AG10803 (cell line): ENCODE measurements at regions not wholly inside any gene's neighbourhood (a gene's known extent, or its start where the extent isn't known, plus 50 kb on each side); places are given as distances from the start of the nearest gene placed in this dataset.

Source experiments
- DNase-seq: peaks from one replicate; pipeline ENCODE4 v3.0.0; 2010; ENCODE audit warnings: low read depth
- H3K4me3 ChIP-seq: 2 replicates; pipeline ENCODE4 v1.5.1; 2011; ENCODE audit warnings: mild to moderate bottlenecking, low read length, control low read depth
- CTCF ChIP-seq: conservative IDR thresholded peaks from 2 replicates; pipeline ENCODE4 v1.5.1; 2011; ENCODE audit warnings: mild to moderate bottlenecking, low read length, control low read depth, inconsistent platforms

GRCh38 chr1:209048941-209049669 is 534.4 kb upstream of the CAMK1G start:
- TF ChIP-seq CTCF: no peak
- no peak overlapping the region for H3K4me3 ChIP-seq
- DNase-seq: peak; percentile 56

GRCh38 chr1:209051570-209051969 is 531.9 kb upstream of the CAMK1G start:
- TF ChIP-seq CTCF: no peak
- no peak overlapping the region for H3K4me3 ChIP-seq
- DNase-seq: no peak

GRCh38 chr1:209053587-209053986 is 529.9 kb upstream of the CAMK1G start:
- no peak for TF ChIP-seq CTCF
- DNase-seq: no peak
- H3K4me3 ChIP-seq: no peak overlapping the region

GRCh38 chr1:209057083-209057482 is 526.4 kb upstream of the CAMK1G start:
- TF ChIP-seq CTCF: no peak
- no peak overlapping the region for H3K4me3 ChIP-seq
- DNase-seq: no peak

- no peak overlapping the region for H3K4me3 ChIP-seq
- no peak for DNase-seq
- no peak for TF ChIP-seq CTCF
These were observed 525.6 kb upstream of the CAMK1G start for GRCh38 chr1:209057901-209058300.

- DNase-seq: no peak
- no peak overlapping the region for H3K4me3 ChIP-seq
- TF ChIP-seq CTCF: no peak
These were observed 524.1 kb upstream of the CAMK1G start for GRCh38 chr1:209059376-209059775.

GRCh38 chr1:209059981-209060380 is 523.5 kb upstream of the CAMK1G start:
- no peak for DNase-seq
- no peak overlapping the region for H3K4me3 ChIP-seq
- no peak for TF ChIP-seq CTCF
